H1 (cell line): ENCODE measurements at regions not wholly inside any gene's neighbourhood (a gene's known extent, or its start where the extent isn't known, plus 50 kb on each side); places are given as distances from the start of the nearest gene placed in this dataset.

Experiments
- HDAC6 ChIP-seq: IDR thresholded peaks from one replicate; pipeline ENCODE4 v1.7.1; 2012; ENCODE audit warnings: low read depth, mild to moderate bottlenecking, inconsistent platforms, low read length, moderate library complexity
- POLR2AphosphoS5 ChIP-seq: IDR thresholded peaks from 2 replicates; pipeline ENCODE4 v1.6.1; 2011; ENCODE audit warnings: low read depth, low read length
- SAP30 ChIP-seq: fragments of 300-600 bp; sonication (generic); IDR thresholded peaks from 2 replicates; pipeline ENCODE4 v1.7.1; 2012; ENCODE audit warnings: low read length, moderate library complexity, mild to moderate bottlenecking, inconsistent platforms; ENCODE audit not compliant: insufficient read depth, insufficient replicate concordance

DNA sequence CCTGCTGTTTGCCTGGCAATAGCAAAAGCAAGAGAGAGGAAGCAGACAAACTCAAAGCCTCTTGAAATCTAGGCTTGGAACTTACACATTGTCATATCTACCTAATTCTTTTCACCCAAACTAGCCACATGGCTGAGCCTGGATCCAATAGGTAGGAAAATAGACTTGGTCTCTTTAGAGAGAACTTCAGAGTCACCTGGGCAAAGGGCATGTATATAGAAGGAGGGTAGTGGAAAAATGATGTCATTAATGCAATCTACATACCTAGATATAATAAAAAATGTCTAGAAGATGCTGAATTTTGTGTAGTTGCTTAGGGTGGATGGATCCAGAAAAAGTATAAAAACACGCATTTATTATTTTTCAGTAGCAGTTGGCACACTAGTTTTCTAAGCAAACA lies 237.0 kb upstream of the GEMIN8 start (continued):
- TF ChIP-seq HDAC6: no peak
- no peak for TF ChIP-seq POLR2AphosphoS5
- TF ChIP-seq SAP30: no peak
- TF ChIP-seq, all 59 proteins: peak for 0
